Neural crest cell (in vitro differentiated cells): ENCODE measurements at regions not wholly inside any gene's neighbourhood (a gene's known extent, or its start where the extent isn't known, plus 50 kb on each side); places are given as distances from the start of the nearest gene placed in this dataset.

Experiments
- DNase-seq: peaks from one replicate; pipeline ENCODE4 v3.0.0; 2021; ENCODE audit warnings: low read depth, mixed read lengths, low spot score
- H3K27ac Mint-ChIP-seq: one replicate; pipeline ENCODE4 v1.8.0; 2021; ENCODE audit warnings: mild to moderate bottlenecking, mixed read lengths; ENCODE audit not compliant: unreplicated experiment
- H3K27me3 Mint-ChIP-seq: 2 replicates; pipeline ENCODE4 v1.8.0; 2021; ENCODE audit warnings: low read depth, mild to moderate bottlenecking, mixed read lengths
- H3K36me3 Mint-ChIP-seq: 2 replicates; pipeline ENCODE4 v1.8.0; 2021; ENCODE audit warnings: low read depth, mild to moderate bottlenecking, mixed read lengths
- H3K4me1 Mint-ChIP-seq: 2 replicates; pipeline ENCODE4 v1.8.0; 2021; ENCODE audit warnings: mixed read lengths
- H3K4me3 Mint-ChIP-seq: one replicate; pipeline ENCODE4 v1.8.0; 2021; ENCODE audit warnings: mild to moderate bottlenecking, mixed read lengths
- H3K9me3 Mint-ChIP-seq: 2 replicates; pipeline ENCODE4 v1.8.0; 2021; ENCODE audit warnings: mixed read lengths
- TF ChIP-seq, protein P1 (sequence below): fragments of 200-600 bp; sonication (generic); conservative IDR thresholded peaks from 2 replicates; pipeline ENCODE4 v1.5.0; 2021; ENCODE audit warnings: antibody characterized with exemption, mild to moderate bottlenecking

DNA sequence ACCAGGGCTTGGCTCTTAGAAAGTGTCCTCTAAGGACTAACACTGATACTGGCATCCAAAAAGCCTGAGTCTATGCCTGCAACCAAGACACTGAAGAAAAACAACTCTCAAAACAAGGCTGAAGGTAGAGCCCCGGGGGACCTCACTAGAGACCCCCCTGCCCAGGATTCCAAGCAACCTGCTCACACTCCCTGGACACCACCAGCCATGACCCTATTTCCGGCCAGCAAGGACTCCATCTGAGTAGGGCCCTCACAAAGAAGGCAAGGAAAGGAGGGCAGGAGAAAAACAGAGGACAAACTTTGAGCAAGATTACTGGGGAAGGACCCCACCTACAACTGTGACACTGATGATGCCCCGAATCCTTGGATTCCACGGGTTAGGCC lies 343.1 kb downstream of the NPHP4 start:
- Mint-ChIP-seq H3K9me3 (no peaks in the 10 kb centered on the region), H3K27me3 (peaks cover 17% of the 10 kb centered on the region), H3K4me3 (no peak overlapping the region), H3K4me1 (peaks cover 30% of the 10 kb centered on the region), H3K36me3 (no peaks in the 10 kb centered on the region), H3K27ac (no peak overlapping the region)
- TF ChIP-seq, protein P1, sequence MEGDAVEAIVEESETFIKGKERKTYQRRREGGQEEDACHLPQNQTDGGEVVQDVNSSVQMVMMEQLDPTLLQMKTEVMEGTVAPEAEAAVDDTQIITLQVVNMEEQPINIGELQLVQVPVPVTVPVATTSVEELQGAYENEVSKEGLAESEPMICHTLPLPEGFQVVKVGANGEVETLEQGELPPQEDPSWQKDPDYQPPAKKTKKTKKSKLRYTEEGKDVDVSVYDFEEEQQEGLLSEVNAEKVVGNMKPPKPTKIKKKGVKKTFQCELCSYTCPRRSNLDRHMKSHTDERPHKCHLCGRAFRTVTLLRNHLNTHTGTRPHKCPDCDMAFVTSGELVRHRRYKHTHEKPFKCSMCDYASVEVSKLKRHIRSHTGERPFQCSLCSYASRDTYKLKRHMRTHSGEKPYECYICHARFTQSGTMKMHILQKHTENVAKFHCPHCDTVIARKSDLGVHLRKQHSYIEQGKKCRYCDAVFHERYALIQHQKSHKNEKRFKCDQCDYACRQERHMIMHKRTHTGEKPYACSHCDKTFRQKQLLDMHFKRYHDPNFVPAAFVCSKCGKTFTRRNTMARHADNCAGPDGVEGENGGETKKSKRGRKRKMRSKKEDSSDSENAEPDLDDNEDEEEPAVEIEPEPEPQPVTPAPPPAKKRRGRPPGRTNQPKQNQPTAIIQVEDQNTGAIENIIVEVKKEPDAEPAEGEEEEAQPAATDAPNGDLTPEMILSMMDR = no peak
- DNase-seq = no peak

DNA sequence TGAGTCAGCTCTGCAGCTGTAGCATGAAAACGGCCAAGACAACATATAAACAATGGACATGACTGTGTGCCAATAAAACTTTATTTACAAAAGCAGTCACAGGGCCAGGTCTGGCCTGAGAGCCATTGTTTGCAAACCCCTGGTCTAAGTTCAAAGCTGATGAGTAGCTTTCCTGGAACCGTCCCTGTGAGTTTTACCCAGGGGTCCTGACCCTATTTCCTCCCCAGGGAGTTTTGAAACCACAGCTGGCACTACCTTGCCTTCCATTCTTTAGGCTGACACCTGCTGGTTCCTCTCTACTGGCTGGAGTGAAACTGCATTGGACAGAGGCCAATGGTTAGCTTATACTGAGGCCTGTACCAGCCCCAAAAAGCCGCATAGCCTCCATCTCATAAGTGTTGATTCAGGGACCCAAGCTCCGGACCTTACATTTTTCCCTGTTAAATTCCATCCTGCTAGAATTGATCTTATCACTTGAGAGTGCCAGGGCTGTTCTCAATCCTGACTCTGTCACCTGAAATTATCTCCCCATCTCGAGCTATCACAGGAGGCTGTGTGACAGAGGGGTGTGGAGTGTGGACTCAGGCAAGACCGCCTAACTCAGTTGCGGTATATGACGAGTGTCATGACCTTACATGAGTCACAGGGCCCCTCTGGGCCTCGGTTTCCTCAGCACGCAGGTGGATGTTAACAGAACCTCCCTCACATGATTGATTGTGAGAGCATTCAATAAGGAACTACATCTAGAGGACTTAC lies 343.6 kb downstream of the NPHP4 start:
- H3K9me3 Mint-ChIP-seq = no peaks in the 10 kb centered on the region
- no peak overlapping the region for H3K4me3 Mint-ChIP-seq
- peaks cover 30% of the 10 kb centered on the region for H3K4me1 Mint-ChIP-seq
- TF ChIP-seq, protein P1 = no peak
- DNase-seq = no peak
- no peak overlapping the region for H3K27ac Mint-ChIP-seq
- H3K27me3 Mint-ChIP-seq = peaks cover 13% of the 10 kb centered on the region
- no peaks in the 10 kb centered on the region for H3K36me3 Mint-ChIP-seq

DNA sequence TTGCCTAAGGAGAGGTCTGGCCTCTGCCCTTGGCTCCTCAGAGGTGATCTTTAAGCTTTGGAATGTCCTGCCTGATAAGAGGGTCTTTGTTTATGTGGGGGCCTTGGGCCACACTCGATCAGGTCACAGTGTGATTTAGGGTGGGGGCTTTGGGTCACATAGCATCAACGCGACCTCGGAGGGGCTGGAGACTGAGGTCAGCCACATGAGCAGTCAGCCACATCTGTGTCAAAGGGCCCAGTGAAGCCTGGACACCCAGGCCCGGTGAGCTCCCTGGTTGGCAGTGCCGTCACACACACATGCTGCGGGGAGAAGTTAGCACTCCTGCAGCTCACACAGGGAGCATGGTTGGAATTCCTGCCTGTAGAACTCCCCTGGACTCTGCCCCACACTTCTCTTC lies 345.0 kb downstream of the NPHP4 start:
- peak overlapping the region; percentile 93 for H3K27ac Mint-ChIP-seq
- no peaks in the 10 kb centered on the region for H3K36me3 Mint-ChIP-seq
- peaks cover 26% of the 10 kb centered on the region for H3K4me1 Mint-ChIP-seq
- no peak overlapping the region for H3K4me3 Mint-ChIP-seq
- no peaks in the 10 kb centered on the region for H3K9me3 Mint-ChIP-seq
- no peak for DNase-seq
- TF ChIP-seq, protein P1 = no peak
- peaks cover 4% of the 10 kb centered on the region for H3K27me3 Mint-ChIP-seq

DNA sequence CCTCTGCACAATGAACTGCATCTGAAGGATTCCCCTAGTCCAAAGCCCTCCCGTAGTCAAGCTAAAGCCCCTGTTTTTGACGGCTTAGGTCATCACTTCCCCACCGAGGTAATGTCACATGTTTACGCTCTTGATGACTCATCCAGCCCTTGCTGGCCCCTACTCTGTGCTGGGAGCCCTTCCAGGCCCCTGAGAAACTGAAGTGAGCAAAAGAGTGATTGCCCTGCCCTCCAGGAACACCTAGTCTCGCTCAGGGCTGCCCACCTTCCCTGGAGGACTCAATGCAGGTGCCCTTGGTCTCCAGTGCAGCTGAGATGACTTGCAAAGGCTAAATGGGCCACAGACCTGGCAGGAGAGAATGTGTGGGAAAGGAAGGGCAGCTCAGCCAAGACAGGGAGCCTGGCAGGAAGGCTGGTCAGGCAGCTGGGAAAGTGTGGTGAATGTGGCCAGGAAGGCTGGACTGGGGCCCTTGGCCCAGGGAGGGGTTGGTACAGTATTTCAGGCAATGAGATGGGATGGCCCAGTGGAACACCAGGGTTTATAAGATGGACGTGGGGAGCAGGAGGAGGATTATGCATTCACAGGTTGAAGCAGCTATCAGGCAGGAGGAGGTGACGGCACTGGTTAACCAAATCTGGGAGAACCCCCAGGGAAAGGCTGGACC lies 345.6 kb downstream of the NPHP4 start:
- H3K4me1 Mint-ChIP-seq = peaks cover 26% of the 10 kb centered on the region
- DNase-seq = no peak
- TF ChIP-seq, protein P1 = no peak
- H3K36me3 Mint-ChIP-seq = no peaks in the 10 kb centered on the region
- H3K4me3 Mint-ChIP-seq = no peak overlapping the region
- no peaks in the 10 kb centered on the region for H3K9me3 Mint-ChIP-seq
- H3K27me3 Mint-ChIP-seq = no peaks in the 10 kb centered on the region
- peak overlapping the region; percentile 93 for H3K27ac Mint-ChIP-seq

DNA sequence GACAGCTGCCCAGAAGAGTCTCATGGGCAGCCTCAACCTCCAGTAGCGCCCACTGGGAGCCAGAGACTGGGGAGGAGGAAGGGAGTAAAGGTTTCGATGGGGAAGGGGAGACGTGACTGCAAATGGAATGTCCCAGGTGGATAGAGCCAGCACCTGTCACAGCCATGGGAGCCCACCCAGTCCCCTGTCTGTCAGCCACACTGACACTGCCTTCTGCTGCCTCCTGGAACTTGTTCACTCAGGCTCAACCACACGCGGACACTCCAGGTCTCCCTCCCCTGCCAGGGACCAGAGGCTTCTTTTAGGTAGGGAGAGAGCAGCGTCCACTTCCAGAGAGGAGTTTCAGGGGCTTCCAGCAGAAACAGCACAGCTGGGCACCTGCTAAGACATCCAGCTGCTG lies 346.3 kb downstream of the NPHP4 start:
- Mint-ChIP-seq H3K4me1 (peaks cover 26% of the 10 kb centered on the region), H3K4me3 (no peak overlapping the region), H3K36me3 (no peaks in the 10 kb centered on the region), H3K27me3 (no peaks in the 10 kb centered on the region), H3K27ac (no peak overlapping the region), H3K9me3 (no peaks in the 10 kb centered on the region)
- no peak for DNase-seq
- TF ChIP-seq, protein P1 = no peak
